Smooth muscle cell (in vitro differentiated cells): ENCODE measurements at regions not wholly inside any gene's neighbourhood (a gene's known extent, or its start where the extent isn't known, plus 50 kb on each side); places are given as distances from the start of the nearest gene placed in this dataset.
"Not testable (repeated sequence)": the region's sequence is repeated elsewhere in the genome, so short reads cannot be mapped to it uniquely, and the experiment has no call there.

Experiments used
- DNase-seq: peaks from one replicate; lab custom pipeline; 2025; ENCODE audit not compliant: unreplicated experiment; lab: John Stamatoyannopoulos, UW
- H2AFZ ChIP-seq: fragments of 200-600 bp; sonication (generic); 2 replicates; pipeline ENCODE4 v1.6.0; 2016; ENCODE audit warnings: antibody characterized with exemption, low read depth, mild to moderate bottlenecking
- H3F3A ChIP-seq: fragments of 200-600 bp; sonication (generic); 2 replicates; pipeline ENCODE4 v1.6.0; 2017; ENCODE audit warnings: antibody characterized with exemption, low read depth
- H3K27ac ChIP-seq: fragments of 200-600 bp; sonication (generic); 2 replicates; pipeline ENCODE4 v1.5.1; 2016; ENCODE audit warnings: low read depth, mild to moderate bottlenecking
- H3K27me3 ChIP-seq: fragments of 200-600 bp; sonication (generic); 2 replicates; pipeline ENCODE4 v1.6.1; 2016; ENCODE audit warnings: low read depth, mild to moderate bottlenecking
- H3K36me3 ChIP-seq: fragments of 200-600 bp; sonication (generic); 2 replicates; pipeline ENCODE4 v1.5.1; 2016; ENCODE audit warnings: low read depth
- H3K4me1 ChIP-seq: fragments of 200-600 bp; sonication (generic); 2 replicates; pipeline ENCODE4 v1.5.1; 2016; ENCODE audit warnings: low read depth
- H3K4me2 ChIP-seq: fragments of 200-600 bp; sonication (generic); 2 replicates; pipeline ENCODE4 v1.6.0; 2016; ENCODE audit warnings: mild to moderate bottlenecking
- H3K4me3 ChIP-seq: fragments of 200-600 bp; sonication (generic); 2 replicates; pipeline ENCODE4 v1.5.1; 2016; ENCODE audit warnings: mild to moderate bottlenecking
- H3K79me2 ChIP-seq: fragments of 200-600 bp; sonication (generic); 2 replicates; pipeline ENCODE4 v1.6.0; 2016; ENCODE audit warnings: low read depth, mild to moderate bottlenecking
- H3K9ac ChIP-seq: fragments of 200-600 bp; sonication (generic); 2 replicates; pipeline ENCODE4 v1.6.0; 2016; ENCODE audit warnings: low read depth
- H3K9me3 ChIP-seq: fragments of 200-600 bp; sonication (generic); replicated peaks from 2 replicates; pipeline ENCODE4 v1.5.1; 2016; ENCODE audit warnings: low read depth
- H4K20me1 ChIP-seq: fragments of 200-600 bp; sonication (generic); 2 replicates; pipeline ENCODE4 v1.6.0; 2016; ENCODE audit warnings: low read depth
- CTCF ChIP-seq: fragments of 200-600 bp; sonication (generic); IDR thresholded peaks from 2 replicates; pipeline ENCODE4 v1.5.1; 2017; ENCODE audit warnings: borderline replicate concordance, mild to moderate bottlenecking, antibody characterized with exemption; ENCODE audit not compliant: insufficient read depth, poor library complexity, severe bottlenecking
- WGBS: methylation state at CpG from one replicate; pipeline ENCODE4 v1.1.7; 2016; ENCODE audit warnings: low lambda C conversion rate; 5-methylcytosine and 5-hydroxymethylcytosine counted together

GRCh38 chr3:191646242-191646641, 185.3 kb downstream of the PYDC2 start:
- Histone ChIP-seq H3F3A (no peaks in the 10 kb centered on the region), H3K27ac (no peak overlapping the region), H3K36me3 (no peaks in the 10 kb centered on the region), H3K79me2 (no peaks in the 10 kb centered on the region), H3K9me3 (no peaks in the 10 kb centered on the region), H2AFZ (no peak overlapping the region), H3K27me3 (no peaks in the 10 kb centered on the region), H3K4me3 (no peak overlapping the region), H3K4me1 (no peaks in the 10 kb centered on the region), H3K9ac (no peak overlapping the region), H3K4me2 (no peak overlapping the region), H4K20me1 (no peaks in the 10 kb centered on the region)
- no peak for TF ChIP-seq CTCF
- 95% methylated on average over 4 of the region's 4 CpGs for WGBS
- DNase-seq: no peak

GRCh38 chr3:191648787-191649186, 187.8 kb downstream of the PYDC2 start:
- Histone ChIP-seq H3K9ac (no peak overlapping the region), H3K36me3 (no peaks in the 10 kb centered on the region), H3K4me1 (no peaks in the 10 kb centered on the region), H3K27me3 (no peaks in the 10 kb centered on the region), H3K27ac (no peak overlapping the region), H3K4me3 (no peak overlapping the region), H2AFZ (no peak overlapping the region), H3K9me3 (no peaks in the 10 kb centered on the region), H3F3A (no peaks in the 10 kb centered on the region), H4K20me1 (no peaks in the 10 kb centered on the region), H3K4me2 (peak overlapping the region; percentile 52), H3K79me2 (no peaks in the 10 kb centered on the region)
- no peak for TF ChIP-seq CTCF
- DNase-seq: no peak

- Histone ChIP-seq H3K4me2 (peak overlapping the region; percentile 52), H3F3A (no peaks in the 10 kb centered on the region), H4K20me1 (no peaks in the 10 kb centered on the region), H3K36me3 (no peaks in the 10 kb centered on the region), H3K27ac (no peak overlapping the region), H3K9me3 (no peaks in the 10 kb centered on the region), H3K79me2 (no peaks in the 10 kb centered on the region), H3K27me3 (no peaks in the 10 kb centered on the region), H3K4me3 (no peak overlapping the region), H3K9ac (no peak overlapping the region), H2AFZ (peak overlapping the region; percentile 51), H3K4me1 (no peaks in the 10 kb centered on the region)
- TF ChIP-seq CTCF: no peak
- DNase-seq: no peak
- WGBS: 4% methylated on average over 1 of the region's 1 CpG
Measured at GRCh38 chr3:191649626-191650025, 188.7 kb downstream of the PYDC2 start.

GRCh38 chr3:191658781-191659419, 197.9 kb downstream of the PYDC2 start:
- not testable (repeated sequence) for H3K9ac ChIP-seq, H3K79me2 ChIP-seq, H3K4me2 ChIP-seq, H3K27me3 ChIP-seq, H2AFZ ChIP-seq, H3K4me3 ChIP-seq, H3K4me1 ChIP-seq, DNase-seq, H4K20me1 ChIP-seq, H3K36me3 ChIP-seq, H3K9me3 ChIP-seq, H3K27ac ChIP-seq, H3F3A ChIP-seq
- 93% methylated on average over 18 of the region's 18 CpGs for WGBS

- not testable (repeated sequence) for H3K9ac ChIP-seq, H3K4me2 ChIP-seq, H3K27me3 ChIP-seq, H3K4me3 ChIP-seq, H3K79me2 ChIP-seq, H3F3A ChIP-seq, H3K27ac ChIP-seq, H3K36me3 ChIP-seq, DNase-seq, H4K20me1 ChIP-seq, H3K9me3 ChIP-seq, H3K4me1 ChIP-seq, H2AFZ ChIP-seq
- WGBS: 95% methylated on average over 5 of the region's 5 CpGs
Measured at GRCh38 chr3:191662150-191662549, 201.2 kb downstream of the PYDC2 start.
